ENCODE measurements at regions not wholly inside any gene's neighbourhood (a gene's known extent, or its start where the extent isn't known, plus 50 kb on each side); places are given as distances from the start of the nearest gene placed in this dataset.
"Not testable (repeated sequence)": the region's sequence is repeated elsewhere in the genome, so short reads cannot be mapped to it uniquely, and the experiment has no call there.

GRCh38 chr6:81601918-81602317, 150.6 kb downstream of the TENT5A start:
- TF ChIP-seq, protein P1, sequence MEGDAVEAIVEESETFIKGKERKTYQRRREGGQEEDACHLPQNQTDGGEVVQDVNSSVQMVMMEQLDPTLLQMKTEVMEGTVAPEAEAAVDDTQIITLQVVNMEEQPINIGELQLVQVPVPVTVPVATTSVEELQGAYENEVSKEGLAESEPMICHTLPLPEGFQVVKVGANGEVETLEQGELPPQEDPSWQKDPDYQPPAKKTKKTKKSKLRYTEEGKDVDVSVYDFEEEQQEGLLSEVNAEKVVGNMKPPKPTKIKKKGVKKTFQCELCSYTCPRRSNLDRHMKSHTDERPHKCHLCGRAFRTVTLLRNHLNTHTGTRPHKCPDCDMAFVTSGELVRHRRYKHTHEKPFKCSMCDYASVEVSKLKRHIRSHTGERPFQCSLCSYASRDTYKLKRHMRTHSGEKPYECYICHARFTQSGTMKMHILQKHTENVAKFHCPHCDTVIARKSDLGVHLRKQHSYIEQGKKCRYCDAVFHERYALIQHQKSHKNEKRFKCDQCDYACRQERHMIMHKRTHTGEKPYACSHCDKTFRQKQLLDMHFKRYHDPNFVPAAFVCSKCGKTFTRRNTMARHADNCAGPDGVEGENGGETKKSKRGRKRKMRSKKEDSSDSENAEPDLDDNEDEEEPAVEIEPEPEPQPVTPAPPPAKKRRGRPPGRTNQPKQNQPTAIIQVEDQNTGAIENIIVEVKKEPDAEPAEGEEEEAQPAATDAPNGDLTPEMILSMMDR (IDR thresholded peaks at IDR 0.05; ENCODE audit: insufficient read depth, low read length, poor library complexity, severe bottlenecking): no peak
- no peak overlapping the region for H3K4me3 ChIP-seq (replicated peaks; ENCODE audit: low read depth, low read length)

DNA sequence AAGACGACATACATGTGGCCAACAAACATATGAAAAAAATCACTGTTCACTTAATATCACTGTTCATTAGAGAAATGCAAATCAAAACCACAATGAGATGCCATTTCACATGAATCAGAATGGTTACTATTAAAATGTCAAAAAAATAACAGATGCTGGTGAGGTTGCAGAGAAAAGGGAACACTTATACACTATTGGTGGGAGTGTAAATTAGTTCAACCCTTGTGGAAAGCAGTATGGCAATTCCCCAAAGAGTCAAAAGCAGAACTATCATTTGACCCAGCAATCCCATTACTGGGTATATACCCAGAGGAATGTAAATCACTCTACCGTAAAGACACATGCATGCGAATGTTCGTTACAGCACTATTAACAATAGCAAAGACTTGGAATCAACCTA, 152.0 kb downstream of the TENT5A start:
- not testable (repeated sequence) for H3K36me3 ChIP-seq (ENCODE audit: control insufficient read depth, insufficient read depth, low read length); H3K4me3 ChIP-seq (replicated peaks; ENCODE audit: low read depth, low read length); H3K27me3 ChIP-seq (replicated peaks; ENCODE audit: control insufficient read depth, insufficient read depth, low read length); DNase-seq (ENCODE audit: extremely low read depth, insufficient read length)

More at GRCh38 chr6:81601918-81602317, 150.6 kb downstream of the TENT5A start:
- H3K27me3 ChIP-seq (replicated peaks; ENCODE audit: control insufficient read depth, insufficient read depth, low read length): no peaks in the 10 kb centered on the region
- no peak for DNase-seq (ENCODE audit: extremely low read depth, insufficient read length)
- H3K36me3 ChIP-seq (ENCODE audit: control insufficient read depth, insufficient read depth, low read length): no peaks in the 10 kb centered on the region

DNA sequence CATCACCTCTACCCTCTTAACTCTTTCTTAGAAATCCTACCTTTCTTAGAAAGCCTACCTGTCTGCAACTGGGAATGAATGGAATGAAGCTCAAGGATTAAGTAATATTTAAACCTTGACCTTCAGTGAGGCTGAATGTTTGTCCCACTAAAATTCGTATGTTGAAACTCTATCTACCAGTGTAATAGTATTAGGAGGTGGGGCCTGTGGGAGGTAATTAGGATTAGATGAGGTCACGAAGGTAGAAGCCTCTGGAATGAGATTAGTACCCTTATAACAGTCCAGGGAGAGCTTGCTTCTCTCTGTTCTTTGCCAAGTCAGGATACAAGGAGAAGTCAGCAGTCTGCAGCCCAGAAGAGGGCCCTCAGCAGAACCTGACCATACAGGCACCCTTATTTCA, 158.0 kb downstream of the TENT5A start:
- Histone ChIP-seq H3K4me3 (replicated peaks; ENCODE audit: low read depth, low read length) (no peak overlapping the region), H3K36me3 (ENCODE audit: control insufficient read depth, insufficient read depth, low read length) (no peaks in the 10 kb centered on the region), H3K27me3 (replicated peaks; ENCODE audit: control insufficient read depth, insufficient read depth, low read length) (no peaks in the 10 kb centered on the region)
- TF ChIP-seq, protein P1 (IDR thresholded peaks at IDR 0.05; ENCODE audit: insufficient read depth, low read length, poor library complexity, severe bottlenecking): no peak
- DNase-seq (ENCODE audit: extremely low read depth, insufficient read length): no peak

DNA sequence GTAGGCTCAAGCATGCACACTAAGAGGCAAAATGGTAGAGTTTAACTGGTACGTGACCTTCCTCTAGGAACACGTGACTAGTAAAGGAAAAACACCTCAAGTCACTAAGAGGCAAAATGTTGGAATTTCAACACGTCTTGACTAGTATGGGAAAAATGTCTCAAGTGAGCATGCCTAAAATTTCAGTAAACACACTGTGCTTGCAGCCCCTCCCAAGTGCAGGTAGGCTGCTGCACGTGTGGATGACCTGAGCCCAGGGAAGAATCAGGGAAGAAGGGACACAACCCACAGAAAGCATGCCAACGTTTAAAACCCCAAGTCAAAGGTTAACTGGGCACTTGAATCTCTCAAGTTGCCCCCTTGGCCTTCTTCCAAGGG, 162.2 kb downstream of the TENT5A start:
- no peaks in the 10 kb centered on the region for H3K36me3 ChIP-seq (ENCODE audit: control insufficient read depth, insufficient read depth, low read length)
- no peak overlapping the region for H3K4me3 ChIP-seq (replicated peaks; ENCODE audit: low read depth, low read length)
- TF ChIP-seq, protein P1 (IDR thresholded peaks at IDR 0.05; ENCODE audit: insufficient read depth, low read length, poor library complexity, severe bottlenecking): no peak
- H3K27me3 ChIP-seq (replicated peaks; ENCODE audit: control insufficient read depth, insufficient read depth, low read length): no peaks in the 10 kb centered on the region
- DNase-seq (ENCODE audit: extremely low read depth, insufficient read length): no peak

DNA sequence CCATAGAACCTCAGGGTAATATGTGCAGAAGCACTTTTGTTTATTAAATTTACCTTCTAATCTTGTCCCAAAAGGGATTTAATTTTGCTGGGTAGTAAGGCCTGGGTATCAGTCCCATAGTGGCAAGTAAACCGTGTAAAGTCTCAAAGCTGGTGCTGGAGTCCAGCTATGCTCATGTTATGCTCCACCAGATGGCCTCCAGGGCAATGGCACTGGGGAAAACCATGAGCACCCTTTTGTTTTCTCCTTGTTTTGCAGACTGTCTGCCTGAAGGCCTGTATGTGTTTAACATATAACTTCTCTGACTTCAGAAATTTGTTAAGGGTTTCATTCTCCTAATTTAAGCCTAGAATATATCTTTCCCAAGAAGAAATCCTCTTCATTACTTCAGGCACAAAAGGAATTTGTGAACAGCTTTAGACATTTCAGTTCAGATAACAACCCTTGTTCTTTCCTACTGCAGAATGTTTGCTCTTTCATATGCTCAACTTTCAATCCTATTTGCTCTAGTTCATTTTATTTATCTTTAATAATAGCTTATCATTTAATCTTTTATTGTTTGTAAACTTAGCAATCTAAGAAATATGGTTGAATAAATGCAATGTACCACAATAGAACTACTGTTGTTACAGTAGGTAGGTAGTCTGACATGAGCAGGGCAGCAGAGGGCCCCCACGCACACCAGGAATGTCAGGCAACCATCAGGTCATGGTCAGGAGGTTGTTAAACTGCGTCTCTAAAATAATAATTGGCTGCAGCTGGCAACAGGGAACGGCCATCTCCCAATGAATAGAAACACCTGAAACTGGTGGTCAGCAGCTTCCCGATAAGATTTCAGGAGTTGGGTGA, 162.8 kb downstream of the TENT5A start:
- no peak for DNase-seq (ENCODE audit: extremely low read depth, insufficient read length)
- TF ChIP-seq, protein P1 (IDR thresholded peaks at IDR 0.05; ENCODE audit: insufficient read depth, low read length, poor library complexity, severe bottlenecking): no peak
- no peaks in the 10 kb centered on the region for H3K36me3 ChIP-seq (ENCODE audit: control insufficient read depth, insufficient read depth, low read length)

GRCh38 chr6:81585686-81586085, 166.8 kb downstream of the TENT5A start:
- H3K27me3 ChIP-seq (replicated peaks; ENCODE audit: control insufficient read depth, insufficient read depth, low read length); DNase-seq (ENCODE audit: extremely low read depth, insufficient read length); H3K4me3 ChIP-seq (replicated peaks; ENCODE audit: low read depth, low read length); H3K36me3 ChIP-seq (ENCODE audit: control insufficient read depth, insufficient read depth, low read length): not testable (repeated sequence)

More for the DNA sequence above, 162.8 kb downstream of the TENT5A start:
- no peak overlapping the region for H3K4me3 ChIP-seq (replicated peaks; ENCODE audit: low read depth, low read length)
- H3K27me3 ChIP-seq (replicated peaks; ENCODE audit: control insufficient read depth, insufficient read depth, low read length): no peaks in the 10 kb centered on the region

DNA sequence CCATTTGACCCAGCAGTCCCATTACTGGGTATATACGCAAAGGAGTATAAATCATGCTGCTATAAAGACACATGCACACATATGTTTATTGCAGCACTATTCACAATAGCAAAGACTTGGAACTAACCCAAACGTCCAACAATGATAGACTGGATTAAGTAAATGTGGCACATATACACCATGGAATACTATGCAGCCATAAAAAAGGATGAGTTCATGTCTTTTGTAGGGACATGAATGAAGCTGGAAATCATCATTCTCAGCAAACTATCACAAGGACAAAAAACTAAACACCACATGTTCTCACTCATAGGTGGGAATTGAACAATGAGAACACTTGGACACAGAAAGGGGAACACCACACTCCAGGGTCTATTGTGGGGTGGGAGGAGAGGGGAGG, 168.3 kb downstream of the TENT5A start:
- not testable (repeated sequence) for H3K27me3 ChIP-seq (replicated peaks; ENCODE audit: control insufficient read depth, insufficient read depth, low read length); DNase-seq (ENCODE audit: extremely low read depth, insufficient read length); H3K36me3 ChIP-seq (ENCODE audit: control insufficient read depth, insufficient read depth, low read length)

More for the DNA sequence above, 168.3 kb downstream of the TENT5A start:
- not testable (repeated sequence) for H3K4me3 ChIP-seq (replicated peaks; ENCODE audit: low read depth, low read length)
